CD14-positive monocyte (primary cell): ENCODE measurements at regions not wholly inside any gene's neighbourhood (a gene's known extent, or its start where the extent isn't known, plus 50 kb on each side); places are given as distances from the start of the nearest gene placed in this dataset.

Source experiments
- DNase-seq, 3 donors: peaks; one replicate each; pipeline ENCODE4 v3.0.0-alpha.2; 2011 to 2022
- H2AFZ ChIP-seq: 2 replicates; pipeline ENCODE4 v1.6.0; 2012; ENCODE audit warnings: mild to moderate bottlenecking, low read depth, low read length, inconsistent platforms; ENCODE audit not compliant: insufficient read depth, poor library complexity, severe bottlenecking
- H3K27ac ChIP-seq, 2 donors: 1 replicate in 1 of 2; 2 replicates in 1 of 2; pipeline ENCODE4 v1.5.1; 2012 to 2013; ENCODE audit warnings: low read length in 2 of 2, control low read depth in 1 of 2, inconsistent platforms in 1 of 2, low read depth in 1 of 2, mild to moderate bottlenecking in 1 of 2
- H3K27me3 ChIP-seq, 2 donors: one replicate each; pipeline versions ENCODE4 v1.6.0 to v1.6.1; 2011 to 2013; ENCODE audit warnings: low read length in 2 of 2; ENCODE audit not compliant: control insufficient read depth in 2 of 2, insufficient read depth in 2 of 2
- H3K36me3 ChIP-seq, 2 donors: replicated peaks in 1 of 2; 1 replicate in 1 of 2; 2 replicates in 1 of 2; pipeline versions ENCODE4 v1.5.1 to v1.6.1; 2012 to 2013; ENCODE audit warnings: low read length in 2 of 2, control low read depth in 1 of 2, inconsistent platforms in 1 of 2, mild to moderate bottlenecking in 1 of 2; ENCODE audit not compliant: insufficient read depth in 2 of 2, control insufficient read depth in 1 of 2
- H3K4me1 ChIP-seq, 2 donors: 1 replicate in 1 of 2; 2 replicates in 1 of 2; pipeline versions ENCODE4 v1.5.1 to v1.6.1; 2012 to 2013; ENCODE audit warnings: low read length in 2 of 2, control low read depth in 1 of 2, inconsistent platforms in 1 of 2, mild to moderate bottlenecking in 1 of 2, moderate library complexity in 1 of 2; ENCODE audit not compliant: insufficient read depth in 2 of 2, control insufficient read depth in 1 of 2
- H3K4me2 ChIP-seq: replicated peaks from 2 replicates; pipeline ENCODE3; 2012; ENCODE audit warnings: low read length, moderate library complexity, mild to moderate bottlenecking; ENCODE audit not compliant: poor library complexity, severe bottlenecking; ENCODE audit errors: extremely low read depth
- H3K4me3 ChIP-seq, 3 experiments: fragments of 200-600 bp in 1 of 3; sonication (generic) in 1 of 3; replicated peaks in 1 of 3; 1 replicate in 2 of 3; 2 replicates in 1 of 3; pipeline ENCODE4 v1.5.1; 2011 to 2013; ENCODE audit warnings: low read length in 3 of 3, mild to moderate bottlenecking in 3 of 3, control low read depth in 2 of 3, low read depth in 2 of 3, inconsistent platforms in 1 of 3, moderate library complexity in 1 of 3
- H3K79me2 ChIP-seq: 2 replicates; pipeline ENCODE4 v1.6.0; 2012; ENCODE audit warnings: mild to moderate bottlenecking, control low read depth, inconsistent platforms, low read length, moderate library complexity; ENCODE audit not compliant: insufficient read depth
- H3K9ac ChIP-seq: 2 replicates; pipeline ENCODE4 v1.6.0; 2017; ENCODE audit warnings: low read length, mild to moderate bottlenecking; ENCODE audit not compliant: insufficient read depth, poor library complexity, severe bottlenecking
- H3K9me3 ChIP-seq, 2 donors: replicated peaks in 1 of 2; 1 replicate in 1 of 2; 2 replicates in 1 of 2; pipeline versions ENCODE4 v1.5.1 to v1.6.1; 2012 to 2013; ENCODE audit warnings: low read length in 2 of 2, control low read depth in 1 of 2; ENCODE audit not compliant: control insufficient read depth in 1 of 2, insufficient read depth in 1 of 2
- H4K20me1 ChIP-seq: 2 replicates; pipeline ENCODE4 v1.6.0; 2012; ENCODE audit warnings: mild to moderate bottlenecking, low read length, control low read depth, moderate library complexity; ENCODE audit not compliant: insufficient read depth
- H3K27ac Mint-ChIP-seq, 7 donors: one replicate each; pipeline ENCODE4 v1.8.0; 2020; ENCODE audit warnings: mild to moderate bottlenecking in 7 of 7, mixed read lengths in 7 of 7, moderate library complexity in 6 of 7, inconsistent platforms in 2 of 7
- H3K27me3 Mint-ChIP-seq, 3 donors: one replicate each; pipeline ENCODE4 v1.8.0; 2021 to 2022; ENCODE audit warnings: low read depth in 3 of 3, mild to moderate bottlenecking in 3 of 3, mixed read lengths in 3 of 3, moderate library complexity in 3 of 3, inconsistent platforms in 1 of 3
- H3K36me3 Mint-ChIP-seq, 2 donors: one replicate each; pipeline ENCODE4 v1.8.0; 2020; ENCODE audit warnings: mixed read lengths in 2 of 2, inconsistent platforms in 1 of 2, mild to moderate bottlenecking in 1 of 2
- H3K4me1 Mint-ChIP-seq: one replicate; pipeline ENCODE4 v1.8.0; 2020; ENCODE audit warnings: mild to moderate bottlenecking, mixed read lengths
- H3K4me3 Mint-ChIP-seq, 2 donors: one replicate each; pipeline ENCODE4 v1.8.0; 2020; ENCODE audit warnings: mild to moderate bottlenecking in 2 of 2, mixed read lengths in 2 of 2, moderate library complexity in 1 of 2
- H3K9me3 Mint-ChIP-seq, 7 donors: one replicate each; pipeline ENCODE4 v1.8.0; 2020 to 2022; ENCODE audit warnings: mixed read lengths in 7 of 7, mild to moderate bottlenecking in 6 of 7, moderate library complexity in 6 of 7, inconsistent platforms in 2 of 7
- CTCF ChIP-seq: fragments of 200-600 bp; IDR thresholded peaks from one replicate; pipeline ENCODE4 v1.8.0; 2022; ENCODE audit warnings: antibody characterized with exemption, mild to moderate bottlenecking
- WGBS: methylation state at CpG from one replicate; pipeline ENCODE4 v1.1.5; 2013; ENCODE audit warnings: missing lambda C conversion rate; ENCODE audit not compliant: insufficient coverage; 5-methylcytosine and 5-hydroxymethylcytosine counted together
- intact Hi-C, 2 donors: fragments of 100-400 bp; cut with micrococcal nuclease; formaldehyde crosslinking; loops; one replicate each; pipeline versions ENCODE4 v1.15.0 to v1.15.1; 2023

GRCh38 chr6:22666586-22666985 lies 97.2 kb downstream of the HDGFL1 start:
- Histone ChIP-seq H3K27ac (no peak overlapping the region), H3K79me2 (no peaks in the 10 kb centered on the region), H3K27me3 (no peaks in the 10 kb centered on the region), H2AFZ (no peak overlapping the region), H3K9me3 (peaks cover 0 to 2% of the 10 kb centered on the region in 2 donors), H3K36me3 (no peaks in the 10 kb centered on the region), H3K4me1 (no peaks in the 10 kb centered on the region), H3K9ac (no peak overlapping the region), H3K4me2 (no peak overlapping the region), H3K4me3 (no peak overlapping the region), H4K20me1 (no peaks in the 10 kb centered on the region)
- no peaks in the 10 kb centered on the region for H3K4me1 Mint-ChIP-seq
- no peaks in the 10 kb centered on the region for H3K36me3 Mint-ChIP-seq
- no peak for DNase-seq
- intact Hi-C loops = no loop called here
- H3K27me3 Mint-ChIP-seq = peaks cover 0 to 1% (median 0%) of the 10 kb centered on the region in 3 donors
- no peak for TF ChIP-seq CTCF
- H3K9me3 Mint-ChIP-seq = peaks cover 0 to 9% (median 3%) of the 10 kb centered on the region in 7 donors
- no peak overlapping the region for H3K4me3 Mint-ChIP-seq
- H3K27ac Mint-ChIP-seq = no peak overlapping the region
- no CpG with 5 or more reads among the region's 2 CpGs for WGBS

DNA sequence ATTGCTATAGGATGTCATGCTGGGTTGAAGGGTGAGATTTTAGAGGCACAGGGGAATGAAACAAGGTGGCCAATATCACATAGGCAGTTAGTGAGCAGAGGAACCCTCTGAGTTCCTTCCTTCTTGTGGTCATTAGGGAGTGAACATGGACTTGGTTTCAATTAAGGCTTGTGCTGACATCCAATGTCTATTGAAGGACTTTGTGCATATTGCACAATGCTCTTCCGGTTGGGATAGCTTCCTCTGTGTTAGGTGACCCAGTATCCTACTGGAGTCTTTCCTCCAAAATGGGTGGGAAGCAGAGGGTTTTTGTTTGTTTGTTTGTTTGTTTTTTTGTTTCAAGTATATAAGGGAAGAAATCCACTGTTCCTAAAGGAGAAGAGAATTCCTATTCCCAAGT lies 98.5 kb downstream of the HDGFL1 start:
- Mint-ChIP-seq H3K4me3 (no peak overlapping the region), H3K27ac (no peak overlapping the region), H3K9me3 (peaks cover 0 to 6% (median 1%) of the 10 kb centered on the region in 7 donors), H3K4me1 (no peaks in the 10 kb centered on the region), H3K36me3 (no peaks in the 10 kb centered on the region), H3K27me3 (peaks cover 0 to under 1% (median 0%) of the 10 kb centered on the region in 3 donors)
- H2AFZ ChIP-seq = no peak overlapping the region
- no peaks in the 10 kb centered on the region for H3K36me3 ChIP-seq
- no peak for DNase-seq
- no CpG with 5 or more reads among the region's 1 CpG for WGBS
- no peak overlapping the region for H3K4me3 ChIP-seq
- H3K27ac ChIP-seq = no peak overlapping the region
- H3K4me2 ChIP-seq = no peak overlapping the region
- no peaks in the 10 kb centered on the region for H3K4me1 ChIP-seq
- no peak for TF ChIP-seq CTCF
- H3K79me2 ChIP-seq = no peaks in the 10 kb centered on the region
- H3K9ac ChIP-seq = no peak overlapping the region
- no peaks in the 10 kb centered on the region for H3K27me3 ChIP-seq
- intact Hi-C loops = no loop called here
- H4K20me1 ChIP-seq = no peaks in the 10 kb centered on the region
- peaks cover 0 to 2% of the 10 kb centered on the region in 2 donors for H3K9me3 ChIP-seq
